HepG2 (cell line): ENCODE measurements at regions not wholly inside any gene's neighbourhood (a gene's known extent, or its start where the extent isn't known, plus 50 kb on each side); places are given as distances from the start of the nearest gene placed in this dataset.

Experiments
- ATAC-seq: fragments of 200-7000 bp; cut with Tn5 transposase; 3 replicates; pipeline ENCODE4 v1.9.1; 2020; ENCODE audit warnings: mild to moderate bottlenecking, moderate library complexity
- BruUV-seq: library from RNA; stranded (reverse); fragments of 400-500 nt; replicated peaks from 2 replicates; lab custom pipeline; 2021; lab: Mats Ljungman, UMichigan
- CTCF ChIA-PET: fragments of 300-600 bp; formaldehyde crosslinking; extraction: SDS; loops from one replicate; lab custom pipeline; 2021; ENCODE audit warnings: low total read pairs, inconsistent platforms, low intra/inter-chr PET ratio; lab: Yijun Ruan, JAX
- POLR2A ChIA-PET: fragments of 350-600 bp; sonication (Branson Sonifier 250); formaldehyde crosslinking; loops from one replicate; lab custom pipeline; 2020; ENCODE audit warnings: antibody characterized with exemption, inconsistent platforms; lab: Yijun Ruan, JAX
- DNase-seq: peaks from one replicate; pipeline ENCODE4 v3.0.0-alpha.2; 2015; ENCODE audit warnings: low spot score
- FAIRE-seq: peaks from 3 replicates; lab custom pipeline; 2011; peaks lifted over from hg19 to GRCh38; lab: Jason Lieb, UNC
- H2AFZ ChIP-seq: one replicate; pipeline ENCODE4 v1.6.1; 2011; ENCODE audit warnings: low read length, inconsistent platforms
- H3K27ac ChIP-seq: fragments of 300-600 bp; 3 replicates; pipeline ENCODE4 v1.8.0; 2011; ENCODE audit warnings: mixed run types, mild to moderate bottlenecking, mixed read lengths, low read length, inconsistent platforms; ENCODE audit not compliant: insufficient read depth; ENCODE audit errors: extremely low read length
- H3K27me3 ChIP-seq, 2 experiments: fragments of 200-600 bp in 1 of 2; 2 replicates in 1 of 2; 3 replicates in 1 of 2; pipeline versions ENCODE4 v1.6.0 to v1.8.0; 2011; ENCODE audit warnings: low read length in 2 of 2, mild to moderate bottlenecking in 2 of 2, moderate library complexity in 2 of 2, inconsistent platforms in 1 of 2; ENCODE audit not compliant: insufficient read depth in 2 of 2, control insufficient read depth in 1 of 2
- H3K36me3 ChIP-seq, 2 experiments: fragments of 200-600 bp in 1 of 2; replicated peaks in 1 of 2; 2 replicates in 1 of 2; 3 replicates in 1 of 2; pipeline versions ENCODE4 v1.5.1 to v1.8.0; 2011; ENCODE audit warnings: low read length in 2 of 2, inconsistent platforms in 1 of 2; ENCODE audit not compliant: insufficient read depth in 2 of 2, control insufficient read depth in 1 of 2
- H3K4me1 ChIP-seq: 2 replicates; pipeline ENCODE4 v1.5.1; 2012; ENCODE audit warnings: low read length, inconsistent platforms; ENCODE audit not compliant: insufficient read depth
- H3K4me2 ChIP-seq: 2 replicates; pipeline ENCODE4 v1.6.0; 2011; ENCODE audit warnings: low read depth, low read length, inconsistent platforms
- H3K4me3 ChIP-seq, 3 experiments: fragments of 200-600 bp in 1 of 3; sonication (generic), shearing (Covaris generic) in 1 of 3; replicated peaks in 1 of 3; 2 replicates each; pipeline ENCODE4 v1.5.1; 2011 to 2016; ENCODE audit warnings: low read length in 3 of 3, inconsistent platforms in 2 of 3, low read depth in 2 of 3, mild to moderate bottlenecking in 2 of 3, control low read depth in 1 of 3, mixed read lengths in 1 of 3; ENCODE audit not compliant: insufficient read depth in 1 of 3
- H3K79me2 ChIP-seq: one replicate; pipeline ENCODE4 v1.6.1; 2011; ENCODE audit warnings: low read length, inconsistent platforms; ENCODE audit not compliant: insufficient read depth
- H3K9ac ChIP-seq: 2 replicates; pipeline ENCODE4 v1.6.0; 2011; ENCODE audit warnings: mild to moderate bottlenecking, low read depth, low read length, inconsistent platforms; ENCODE audit not compliant: insufficient read depth
- H3K9me3 ChIP-seq: 2 replicates; pipeline ENCODE4 v1.5.1; 2012; ENCODE audit warnings: mild to moderate bottlenecking, low read length
- H4K20me1 ChIP-seq: 2 replicates; pipeline ENCODE4 v1.6.0; 2011; ENCODE audit warnings: inconsistent platforms, mild to moderate bottlenecking, low read length, moderate library complexity; ENCODE audit not compliant: insufficient read depth
- ARNT ChIP-seq: fragments of 450-650 bp; IDR thresholded peaks from 2 replicates; pipeline ENCODE4 v1.6.1; 2017
- CBX5 ChIP-seq: sonication (generic); formaldehyde crosslinking; IDR thresholded peaks from 2 replicates; pipeline ENCODE4 v1.4.0; 2020; ENCODE audit warnings: missing genetic modification reagents, borderline replicate concordance
- EHMT2 ChIP-seq: fragments of 200-600 bp; sonication (generic); IDR thresholded peaks from 2 replicates; pipeline ENCODE4 v1.7.0; 2017; ENCODE audit warnings: antibody characterized with exemption, low read depth, low read length, borderline replicate concordance
- FOXP1 ChIP-seq, 2 experiments: fragments of 450-650 bp in 1 of 2; IDR thresholded peaks; 2 replicates each; pipeline ENCODE4 v1.6.1; 2017 to 2018; ENCODE audit warnings: antibody characterized with exemption in 1 of 2
- MAX ChIP-seq: IDR thresholded peaks from 2 replicates; pipeline ENCODE4 v1.6.1; 2012; ENCODE audit warnings: inconsistent platforms
- NFYC ChIP-seq: IDR thresholded peaks from 2 replicates; pipeline ENCODE4 v1.6.1; 2016; ENCODE audit warnings: missing genetic modification reagents, missing compliant biosample characterization
- ZNF225 ChIP-seq: sonication (generic); formaldehyde crosslinking; IDR thresholded peaks from 2 replicates; pipeline ENCODE4 v1.4.0; 2020; ENCODE audit warnings: mild to moderate bottlenecking, missing genetic modification reagents
- ZNF30 ChIP-seq: sonication (generic); formaldehyde crosslinking; IDR thresholded peaks from 2 replicates; pipeline ENCODE4 v1.5.0; 2020; ENCODE audit warnings: mild to moderate bottlenecking, missing genetic modification reagents
- ZNF572 ChIP-seq: sonication (generic); formaldehyde crosslinking; IDR thresholded peaks from 2 replicates; pipeline ENCODE4 v1.5.1; 2020; ENCODE audit warnings: mild to moderate bottlenecking, missing genetic modification reagents
- ZNF614 ChIP-seq: IDR thresholded peaks from 2 replicates; pipeline ENCODE4 v1.6.1; 2018; ENCODE audit warnings: missing biosample characterization, missing genetic modification reagents, inconsistent platforms, borderline replicate concordance
- ZNF652 ChIP-seq: IDR thresholded peaks from 2 replicates; pipeline ENCODE4 v1.6.1; 2016; ENCODE audit warnings: low read depth, borderline replicate concordance
- ZSCAN31 ChIP-seq: sonication (generic); formaldehyde crosslinking; IDR thresholded peaks from 2 replicates; pipeline ENCODE4 v1.5.0; 2020; ENCODE audit warnings: low read depth, mild to moderate bottlenecking, missing genetic modification reagents
- ZSCAN9 ChIP-seq: IDR thresholded peaks from 2 replicates; pipeline ENCODE4 v1.6.1; 2016; ENCODE audit warnings: borderline replicate concordance
- WGBS: methylation state at CpG from one replicate; pipeline ENCODE4 v1.1.6; 2017; ENCODE audit warnings: low lambda C conversion rate; 5-methylcytosine and 5-hydroxymethylcytosine counted together
- in situ Hi-C: cut with HindIII; loops from 2 replicates; pipeline ENCODE4 v1.10.0; 2017; ENCODE audit warnings: low pct_unique_long_range_greater_than_20kb; ENCODE audit not compliant: extremely low pct_ligation_motif_present
- intact Hi-C: fragments of 100-400 bp; cut with micrococcal nuclease; formaldehyde crosslinking; loops from one replicate; pipeline ENCODE4 v1.10.0; 2022; ENCODE audit not compliant: unreplicated experiment
- TF ChIP-seq, protein P1 (sequence below): sonication (generic); formaldehyde crosslinking; IDR thresholded peaks from 2 replicates; pipeline ENCODE4 v1.8.1; 2023; ENCODE audit warnings: mild to moderate bottlenecking, missing genetic modification reagents
- TF ChIP-seq, protein P2 (sequence below): sonication (generic); formaldehyde crosslinking; IDR thresholded peaks from 2 replicates; pipeline ENCODE4 v1.8.0; 2022; ENCODE audit warnings: missing genetic modification reagents, mild to moderate bottlenecking, moderate library complexity, borderline replicate concordance
- TF ChIP-seq, protein P3 (sequence below): IDR thresholded peaks from 2 replicates; pipeline ENCODE4 v1.6.1; 2016; ENCODE audit warnings: missing compliant biosample characterization, missing genetic modification reagents, borderline replicate concordance

DNA sequence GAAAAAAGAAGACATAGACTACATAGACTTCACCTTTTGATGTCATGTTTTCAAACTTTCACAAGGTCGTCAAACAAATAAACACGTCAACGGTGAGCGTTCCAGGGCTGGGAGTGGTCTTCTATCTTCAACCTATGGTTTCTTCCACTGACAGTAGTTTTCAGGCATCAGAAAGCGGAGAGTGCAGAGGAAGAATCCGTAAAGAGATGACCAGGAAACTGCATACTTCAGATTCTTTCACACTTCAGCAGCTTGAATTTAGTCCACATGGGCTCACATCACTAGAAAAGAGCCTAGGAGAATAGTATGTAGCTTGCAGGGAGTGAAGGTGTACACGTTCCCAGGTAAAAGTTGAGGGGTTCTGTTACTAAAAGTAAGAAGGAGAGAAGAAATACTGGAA, 58.5 kb downstream of the NPY1R start:
- Histone ChIP-seq H2AFZ (no peak overlapping the region), H4K20me1 (no peaks in the 10 kb centered on the region), H3K79me2 (no peaks in the 10 kb centered on the region), H3K9me3 (no peaks in the 10 kb centered on the region), H3K9ac (no peak overlapping the region), H3K36me3 (no peaks in the 10 kb centered on the region), H3K27me3 (peaks cover 0 to 3% of the 10 kb centered on the region in 2 experiments; a peak in 1 of 5 replicates), H3K4me2 (no peak overlapping the region), H3K4me1 (no peaks in the 10 kb centered on the region), H3K27ac (no peak overlapping the region), H3K4me3 (no peak overlapping the region)
- POLR2A ChIA-PET = no interaction called here
- no TSS peak for BruUV-seq
- TF ChIP-seq, protein P1, sequence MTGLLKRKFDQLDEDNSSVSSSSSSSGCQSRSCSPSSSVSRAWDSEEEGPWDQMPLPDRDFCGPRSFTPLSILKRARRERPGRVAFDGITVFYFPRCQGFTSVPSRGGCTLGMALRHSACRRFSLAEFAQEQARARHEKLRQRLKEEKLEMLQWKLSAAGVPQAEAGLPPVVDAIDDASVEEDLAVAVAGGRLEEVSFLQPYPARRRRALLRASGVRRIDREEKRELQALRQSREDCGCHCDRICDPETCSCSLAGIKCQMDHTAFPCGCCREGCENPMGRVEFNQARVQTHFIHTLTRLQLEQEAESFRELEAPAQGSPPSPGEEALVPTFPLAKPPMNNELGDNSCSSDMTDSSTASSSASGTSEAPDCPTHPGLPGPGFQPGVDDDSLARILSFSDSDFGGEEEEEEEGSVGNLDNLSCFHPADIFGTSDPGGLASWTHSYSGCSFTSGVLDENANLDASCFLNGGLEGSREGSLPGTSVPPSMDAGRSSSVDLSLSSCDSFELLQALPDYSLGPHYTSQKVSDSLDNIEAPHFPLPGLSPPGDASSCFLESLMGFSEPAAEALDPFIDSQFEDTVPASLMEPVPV (CRISPR knock-in tag) = no peak
- no peak for TF ChIP-seq NFYC (CRISPR knock-in tag)
- TF ChIP-seq ZNF30 (CRISPR knock-in tag) = no peak
- TF ChIP-seq ZSCAN31 (CRISPR knock-in tag) = no peak
- no peak for TF ChIP-seq MAX
- TF ChIP-seq EHMT2 = no peak
- no peak for TF ChIP-seq ZSCAN9 (CRISPR knock-in tag)
- TF ChIP-seq, protein P2, sequence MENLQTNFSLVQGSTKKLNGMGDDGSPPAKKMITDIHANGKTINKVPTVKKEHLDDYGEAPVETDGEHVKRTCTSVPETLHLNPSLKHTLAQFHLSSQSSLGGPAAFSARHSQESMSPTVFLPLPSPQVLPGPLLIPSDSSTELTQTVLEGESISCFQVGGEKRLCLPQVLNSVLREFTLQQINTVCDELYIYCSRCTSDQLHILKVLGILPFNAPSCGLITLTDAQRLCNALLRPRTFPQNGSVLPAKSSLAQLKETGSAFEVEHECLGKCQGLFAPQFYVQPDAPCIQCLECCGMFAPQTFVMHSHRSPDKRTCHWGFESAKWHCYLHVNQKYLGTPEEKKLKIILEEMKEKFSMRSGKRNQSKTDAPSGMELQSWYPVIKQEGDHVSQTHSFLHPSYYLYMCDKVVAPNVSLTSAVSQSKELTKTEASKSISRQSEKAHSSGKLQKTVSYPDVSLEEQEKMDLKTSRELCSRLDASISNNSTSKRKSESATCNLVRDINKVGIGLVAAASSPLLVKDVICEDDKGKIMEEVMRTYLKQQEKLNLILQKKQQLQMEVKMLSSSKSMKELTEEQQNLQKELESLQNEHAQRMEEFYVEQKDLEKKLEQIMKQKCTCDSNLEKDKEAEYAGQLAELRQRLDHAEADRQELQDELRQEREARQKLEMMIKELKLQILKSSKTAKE (CRISPR knock-in tag) = no peak
- no peak for TF ChIP-seq FOXP1 (IDR thresholded peaks at IDR 0.05)
- TF ChIP-seq FOXP1 (CRISPR knock-in tag; IDR thresholded peaks at IDR 0.05) = no peak
- no peak for TF ChIP-seq ZNF614 (CRISPR knock-in tag)
- TF ChIP-seq ZNF572 (CRISPR knock-in tag) = no peak
- TF ChIP-seq CBX5 (CRISPR knock-in tag) = no peak
- TF ChIP-seq, protein P3, sequence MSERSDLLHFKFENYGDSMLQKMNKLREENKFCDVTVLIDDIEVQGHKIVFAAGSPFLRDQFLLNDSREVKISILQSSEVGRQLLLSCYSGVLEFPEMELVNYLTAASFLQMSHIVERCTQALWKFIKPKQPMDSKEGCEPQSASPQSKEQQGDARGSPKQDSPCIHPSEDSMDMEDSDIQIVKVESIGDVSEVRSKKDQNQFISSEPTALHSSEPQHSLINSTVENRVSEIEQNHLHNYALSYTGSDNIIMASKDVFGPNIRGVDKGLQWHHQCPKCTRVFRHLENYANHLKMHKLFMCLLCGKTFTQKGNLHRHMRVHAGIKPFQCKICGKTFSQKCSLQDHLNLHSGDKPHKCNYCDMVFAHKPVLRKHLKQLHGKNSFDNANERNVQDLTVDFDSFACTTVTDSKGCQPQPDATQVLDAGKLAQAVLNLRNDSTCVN (CRISPR knock-in tag) = no peak
- TF ChIP-seq ZNF225 = no peak
- TF ChIP-seq ZNF652 (CRISPR knock-in tag) = no peak
- TF ChIP-seq ARNT = no peak
- intact Hi-C loops (no loop called here), in situ Hi-C loops (no loop called here)
- no peak for ATAC-seq
- FAIRE-seq = no peak
- WGBS = 27% methylated on average over 7 of the region's 7 CpGs
- CTCF ChIA-PET = no interaction called here
- no peak for DNase-seq
